CD4-positive, alpha-beta T cell (primary cell): ENCODE measurements at regions not wholly inside any gene's neighbourhood (a gene's known extent, or its start where the extent isn't known, plus 50 kb on each side); places are given as distances from the start of the nearest gene placed in this dataset.

Source experiments
- ATAC-seq: fragments of 200-7000 bp; cut with Tn5 transposase; one replicate; pipeline ENCODE4 v1.10.0; 2022; ENCODE audit warnings: mild to moderate bottlenecking; ENCODE audit not compliant: poor library complexity
- CTCF ChIA-PET: fragments of 350-600 bp; sonication (Branson Sonifier 250); formaldehyde crosslinking; loops from one replicate; lab custom pipeline; 2021; ENCODE audit warnings: antibody characterized with exemption, inconsistent platforms; lab: Charles Lee
- POLR2A ChIA-PET: fragments of 350-600 bp; sonication (Branson Sonifier 250); formaldehyde crosslinking; loops from one replicate; lab custom pipeline; 2021; ENCODE audit warnings: antibody characterized with exemption, inconsistent platforms; lab: Charles Lee
- DNase-seq, 14 experiments: peaks; one replicate each; pipeline ENCODE4 v3.0.0-alpha.2; 2013 to 2020; ENCODE audit warnings: mixed read lengths in 2 of 14
- H3K27ac ChIP-seq, 2 donors: one replicate each; pipeline versions ENCODE4 v1.5.1 to v1.7.0; 2013; ENCODE audit warnings: low read length in 2 of 2, low read depth in 1 of 2, mild to moderate bottlenecking in 1 of 2
- H3K27me3 ChIP-seq, 2 experiments: 1 replicate in 1 of 2; 2 replicates in 1 of 2; pipeline versions ENCODE4 v1.6.1 to v1.7.0; 2013; ENCODE audit warnings: low read length in 2 of 2, control low read depth in 1 of 2, mild to moderate bottlenecking in 1 of 2, moderate library complexity in 1 of 2; ENCODE audit not compliant: insufficient read depth in 2 of 2, control insufficient read depth in 1 of 2
- H3K36me3 ChIP-seq: one replicate; pipeline ENCODE4 v1.6.1; 2013; ENCODE audit warnings: low read length, control low read depth; ENCODE audit not compliant: insufficient read depth
- H3K4me1 ChIP-seq: one replicate; pipeline ENCODE4 v1.6.1; 2013; ENCODE audit warnings: low read length, control low read depth; ENCODE audit not compliant: insufficient read depth
- H3K4me3 ChIP-seq: one replicate; pipeline ENCODE4 v1.5.1; 2013; ENCODE audit warnings: mild to moderate bottlenecking, low read length, moderate library complexity
- H3K9me3 ChIP-seq, 2 experiments: 1 replicate in 1 of 2; 2 replicates in 1 of 2; pipeline versions ENCODE4 v1.6.1 to v1.7.0; 2013; ENCODE audit warnings: low read length in 2 of 2, mild to moderate bottlenecking in 2 of 2, control low read depth in 1 of 2, moderate library complexity in 1 of 2; ENCODE audit not compliant: control insufficient read depth in 1 of 2, insufficient read depth in 1 of 2
- H3K27ac Mint-ChIP-seq: one replicate; pipeline ENCODE4 v1.8.0; 2020; ENCODE audit warnings: mixed read lengths
- H3K27me3 Mint-ChIP-seq: one replicate; pipeline ENCODE4 v1.8.0; 2021; ENCODE audit warnings: mixed read lengths
- H3K36me3 Mint-ChIP-seq: one replicate; pipeline ENCODE4 v1.8.0; 2021; ENCODE audit warnings: low read depth, mixed read lengths
- H3K4me1 Mint-ChIP-seq: one replicate; pipeline ENCODE4 v1.8.0; 2021; ENCODE audit warnings: low read depth, mixed read lengths
- H3K4me3 Mint-ChIP-seq: one replicate; pipeline ENCODE4 v1.8.0; 2020; ENCODE audit warnings: mild to moderate bottlenecking, mixed read lengths
- H3K9me3 Mint-ChIP-seq: one replicate; pipeline ENCODE4 v1.8.0; 2020; ENCODE audit warnings: mixed read lengths
- intact Hi-C, 2 experiments: fragments of 100-400 bp; cut with DNase I in 1 of 2; cut with micrococcal nuclease in 1 of 2; formaldehyde crosslinking; loops; one replicate each; pipeline versions ENCODE4 v1.15.1 to v1.9.0; 2023 to 2025; cut with DNase I, micrococcal nuclease
- TF ChIP-seq, protein P1 (sequence below): fragments of 200-600 bp; IDR thresholded peaks from one replicate; pipeline ENCODE4 v1.8.0; 2022; ENCODE audit warnings: antibody characterized with exemption, mild to moderate bottlenecking

DNA sequence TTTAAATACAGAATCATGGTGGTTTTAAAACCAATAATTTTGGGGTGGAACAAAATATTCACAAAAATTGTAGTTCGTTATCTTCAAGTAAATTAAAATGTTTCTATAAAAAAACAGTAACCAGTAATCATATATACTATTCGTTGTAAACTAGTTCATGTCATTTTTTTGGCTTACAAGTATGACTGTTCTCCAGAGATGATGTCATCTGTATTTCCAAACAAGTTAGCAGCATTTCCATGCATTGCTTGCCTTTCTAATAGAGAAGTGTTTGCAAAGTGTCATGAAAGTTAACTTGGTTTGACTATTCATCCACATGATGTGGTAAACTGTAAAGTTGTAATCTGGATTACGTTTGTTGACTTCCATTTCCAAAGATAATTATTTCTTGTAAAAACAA, 717.9 kb upstream of the ADAMTS16 start:
- Histone ChIP-seq H3K4me1 (no peaks in the 10 kb centered on the region), H3K27ac (no peak overlapping the region), H3K4me3 (no peak overlapping the region), H3K36me3 (no peaks in the 10 kb centered on the region), H3K27me3 (no peaks in the 10 kb centered on the region), H3K9me3 (peaks cover 0 to 9% of the 10 kb centered on the region in 2 experiments)
- Mint-ChIP-seq H3K9me3 (no peaks in the 10 kb centered on the region), H3K27ac (no peak overlapping the region), H3K4me3 (no peak overlapping the region), H3K36me3 (no peaks in the 10 kb centered on the region), H3K27me3 (no peaks in the 10 kb centered on the region), H3K4me1 (no peaks in the 10 kb centered on the region)
- ATAC-seq (no peak), DNase-seq (no peak)
- intact Hi-C loops = no loop called here
- TF ChIP-seq, protein P1, sequence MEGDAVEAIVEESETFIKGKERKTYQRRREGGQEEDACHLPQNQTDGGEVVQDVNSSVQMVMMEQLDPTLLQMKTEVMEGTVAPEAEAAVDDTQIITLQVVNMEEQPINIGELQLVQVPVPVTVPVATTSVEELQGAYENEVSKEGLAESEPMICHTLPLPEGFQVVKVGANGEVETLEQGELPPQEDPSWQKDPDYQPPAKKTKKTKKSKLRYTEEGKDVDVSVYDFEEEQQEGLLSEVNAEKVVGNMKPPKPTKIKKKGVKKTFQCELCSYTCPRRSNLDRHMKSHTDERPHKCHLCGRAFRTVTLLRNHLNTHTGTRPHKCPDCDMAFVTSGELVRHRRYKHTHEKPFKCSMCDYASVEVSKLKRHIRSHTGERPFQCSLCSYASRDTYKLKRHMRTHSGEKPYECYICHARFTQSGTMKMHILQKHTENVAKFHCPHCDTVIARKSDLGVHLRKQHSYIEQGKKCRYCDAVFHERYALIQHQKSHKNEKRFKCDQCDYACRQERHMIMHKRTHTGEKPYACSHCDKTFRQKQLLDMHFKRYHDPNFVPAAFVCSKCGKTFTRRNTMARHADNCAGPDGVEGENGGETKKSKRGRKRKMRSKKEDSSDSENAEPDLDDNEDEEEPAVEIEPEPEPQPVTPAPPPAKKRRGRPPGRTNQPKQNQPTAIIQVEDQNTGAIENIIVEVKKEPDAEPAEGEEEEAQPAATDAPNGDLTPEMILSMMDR = no peak
- ChIA-PET CTCF (no interaction called here), POLR2A (no interaction called here)

DNA sequence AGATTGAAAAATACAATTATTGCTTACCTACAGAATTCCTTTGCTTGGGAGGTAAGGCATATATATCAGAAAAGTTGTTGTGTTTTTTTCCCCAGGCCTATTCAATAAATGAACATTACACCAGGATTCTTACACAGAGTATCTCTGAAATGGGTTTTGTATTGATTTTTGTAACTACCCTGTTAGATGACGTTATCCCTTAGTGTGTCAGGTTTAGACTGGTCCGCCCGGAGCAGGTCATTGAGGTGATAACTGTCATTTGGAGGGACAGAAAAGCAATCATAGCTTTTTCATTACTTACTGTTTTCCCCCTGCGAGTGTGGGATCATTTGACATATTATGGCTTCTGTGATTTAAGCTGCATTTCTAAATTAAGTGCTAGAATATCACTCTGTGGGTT, 715.2 kb upstream of the ADAMTS16 start:
- CTCF ChIA-PET = no interaction called here

GRCh38 chr5:4440536-4440935, 699.6 kb upstream of the ADAMTS16 start:
- no peak for ATAC-seq
- Mint-ChIP-seq H3K27ac (no peak overlapping the region), H3K4me1 (no peaks in the 10 kb centered on the region), H3K4me3 (no peak overlapping the region), H3K36me3 (no peaks in the 10 kb centered on the region), H3K9me3 (peaks cover 7% of the 10 kb centered on the region), H3K27me3 (no peaks in the 10 kb centered on the region)
- Histone ChIP-seq H3K36me3 (no peaks in the 10 kb centered on the region), H3K9me3 (peaks cover 9 to 10% of the 10 kb centered on the region in 2 experiments), H3K4me3 (no peak overlapping the region), H3K27me3 (no peaks in the 10 kb centered on the region), H3K27ac (no peak overlapping the region), H3K4me1 (no peaks in the 10 kb centered on the region)
- no peak for DNase-seq
- CTCF ChIA-PET = no interaction called here
- intact Hi-C loops = no loop called here
- POLR2A ChIA-PET = no interaction called here
- TF ChIP-seq, protein P1 = no peak

More for the DNA sequence above, 715.2 kb upstream of the ADAMTS16 start:
- POLR2A ChIA-PET = no interaction called here
- TF ChIP-seq, protein P1 = no peak
- DNase-seq (no peak), ATAC-seq (no peak)
- intact Hi-C loops = no loop called here
- H3K36me3 ChIP-seq = no peaks in the 10 kb centered on the region
- H3K4me3 Mint-ChIP-seq = no peak overlapping the region
- H3K9me3 ChIP-seq = peaks cover 0 to 7% of the 10 kb centered on the region in 2 experiments
- H3K4me1 Mint-ChIP-seq = no peaks in the 10 kb centered on the region
- no peaks in the 10 kb centered on the region for H3K36me3 Mint-ChIP-seq
- no peak overlapping the region for H3K4me3 ChIP-seq
- H3K27me3 Mint-ChIP-seq = no peaks in the 10 kb centered on the region
- no peaks in the 10 kb centered on the region for H3K4me1 ChIP-seq
- no peak overlapping the region for H3K27ac ChIP-seq
- H3K27me3 ChIP-seq = no peaks in the 10 kb centered on the region
- peaks cover 6% of the 10 kb centered on the region for H3K9me3 Mint-ChIP-seq
- H3K27ac Mint-ChIP-seq = no peak overlapping the region
